Gastrocnemius medialis (tissue), 4 donors: ENCODE measurements at regions not wholly inside any gene's neighbourhood (a gene's known extent, or its start where the extent isn't known, plus 50 kb on each side); places are given as distances from the start of the nearest gene placed in this dataset.

ENCODE experiments used
- POLR2A ChIP-seq, 2 donors: fragments of 450-650 bp; IDR thresholded peaks; one replicate each; pipeline ENCODE4 v1.6.1; 2017; ENCODE audit warnings: antibody characterized with exemption in 2 of 2, mild to moderate bottlenecking in 2 of 2, moderate library complexity in 2 of 2
- TF ChIP-seq, protein P1 (sequence below), 5 experiments: fragments of 450-650 bp in 3 of 5; fragments of 200-600 bp in 2 of 5; sonication (generic) in 2 of 5; IDR thresholded peaks in 4 of 5; conservative IDR thresholded peaks in 1 of 5; 1 replicate in 4 of 5; 2 replicates in 1 of 5; pipeline ENCODE4 v1.5.1; 2016 to 2019; ENCODE audit warnings: antibody characterized with exemption in 5 of 5, mild to moderate bottlenecking in 3 of 5, moderate library complexity in 3 of 5

DNA sequence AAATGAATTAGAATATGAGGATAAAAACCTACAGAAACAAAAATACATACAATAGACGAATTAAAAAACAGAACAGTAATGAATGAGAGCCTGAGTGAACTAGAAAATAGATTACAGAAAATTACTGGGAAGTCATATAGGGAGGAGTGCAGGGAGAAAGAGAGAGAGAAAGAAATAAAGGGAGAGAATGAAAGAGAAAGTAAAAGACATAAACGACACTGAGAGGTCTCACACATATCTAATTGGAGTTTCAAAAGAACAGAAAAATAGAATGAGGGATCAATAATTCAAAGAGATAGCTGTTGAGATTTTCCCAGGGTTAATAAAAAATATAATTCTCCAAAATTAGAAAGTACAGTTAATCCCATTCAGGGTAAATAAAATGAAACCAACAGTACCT is 156.4 kb upstream of the FTMT start:
- TF ChIP-seq, protein P1, sequence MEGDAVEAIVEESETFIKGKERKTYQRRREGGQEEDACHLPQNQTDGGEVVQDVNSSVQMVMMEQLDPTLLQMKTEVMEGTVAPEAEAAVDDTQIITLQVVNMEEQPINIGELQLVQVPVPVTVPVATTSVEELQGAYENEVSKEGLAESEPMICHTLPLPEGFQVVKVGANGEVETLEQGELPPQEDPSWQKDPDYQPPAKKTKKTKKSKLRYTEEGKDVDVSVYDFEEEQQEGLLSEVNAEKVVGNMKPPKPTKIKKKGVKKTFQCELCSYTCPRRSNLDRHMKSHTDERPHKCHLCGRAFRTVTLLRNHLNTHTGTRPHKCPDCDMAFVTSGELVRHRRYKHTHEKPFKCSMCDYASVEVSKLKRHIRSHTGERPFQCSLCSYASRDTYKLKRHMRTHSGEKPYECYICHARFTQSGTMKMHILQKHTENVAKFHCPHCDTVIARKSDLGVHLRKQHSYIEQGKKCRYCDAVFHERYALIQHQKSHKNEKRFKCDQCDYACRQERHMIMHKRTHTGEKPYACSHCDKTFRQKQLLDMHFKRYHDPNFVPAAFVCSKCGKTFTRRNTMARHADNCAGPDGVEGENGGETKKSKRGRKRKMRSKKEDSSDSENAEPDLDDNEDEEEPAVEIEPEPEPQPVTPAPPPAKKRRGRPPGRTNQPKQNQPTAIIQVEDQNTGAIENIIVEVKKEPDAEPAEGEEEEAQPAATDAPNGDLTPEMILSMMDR (IDR thresholded peaks at IDR 0.05 in 4 of 5, conservative IDR thresholded peaks at IDR 0.05 in 1 of 5), result no peak
- TF ChIP-seq POLR2A (IDR thresholded peaks at IDR 0.05), result no peak
